HUDEP-2 (cell line): ENCODE measurements at regions not wholly inside any gene's neighbourhood (a gene's known extent, or its start where the extent isn't known, plus 50 kb on each side); places are given as distances from the start of the nearest gene placed in this dataset.

Source experiments
- DNase-seq, 76 experiments: peaks; one replicate each; lab custom pipeline; 2025; ENCODE audit not compliant: unreplicated experiment in 76 of 76; lab: John Stamatoyannopoulos, UW

DNA sequence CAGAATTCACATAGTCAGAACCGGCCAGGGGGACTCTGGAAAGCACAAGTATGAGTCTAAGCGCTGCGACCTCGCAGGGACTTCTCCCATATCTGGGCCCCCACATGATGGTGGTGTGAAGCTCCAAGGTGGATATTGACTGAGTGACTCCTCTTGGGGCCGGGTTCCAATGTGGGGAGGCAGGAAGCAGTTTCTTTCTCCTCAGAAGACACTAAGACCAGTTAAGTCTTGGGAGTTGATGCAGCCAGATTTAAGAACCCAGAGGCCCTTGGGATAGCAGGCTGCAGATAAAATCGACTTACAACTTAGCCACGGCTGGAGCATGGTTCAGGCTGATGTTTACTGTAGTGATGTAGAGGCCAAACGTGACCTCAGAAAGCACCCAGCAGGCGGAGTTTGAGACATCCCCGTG is 55.4 kb upstream of the KLF13 start:
- DNase-seq: no peak

DNA sequence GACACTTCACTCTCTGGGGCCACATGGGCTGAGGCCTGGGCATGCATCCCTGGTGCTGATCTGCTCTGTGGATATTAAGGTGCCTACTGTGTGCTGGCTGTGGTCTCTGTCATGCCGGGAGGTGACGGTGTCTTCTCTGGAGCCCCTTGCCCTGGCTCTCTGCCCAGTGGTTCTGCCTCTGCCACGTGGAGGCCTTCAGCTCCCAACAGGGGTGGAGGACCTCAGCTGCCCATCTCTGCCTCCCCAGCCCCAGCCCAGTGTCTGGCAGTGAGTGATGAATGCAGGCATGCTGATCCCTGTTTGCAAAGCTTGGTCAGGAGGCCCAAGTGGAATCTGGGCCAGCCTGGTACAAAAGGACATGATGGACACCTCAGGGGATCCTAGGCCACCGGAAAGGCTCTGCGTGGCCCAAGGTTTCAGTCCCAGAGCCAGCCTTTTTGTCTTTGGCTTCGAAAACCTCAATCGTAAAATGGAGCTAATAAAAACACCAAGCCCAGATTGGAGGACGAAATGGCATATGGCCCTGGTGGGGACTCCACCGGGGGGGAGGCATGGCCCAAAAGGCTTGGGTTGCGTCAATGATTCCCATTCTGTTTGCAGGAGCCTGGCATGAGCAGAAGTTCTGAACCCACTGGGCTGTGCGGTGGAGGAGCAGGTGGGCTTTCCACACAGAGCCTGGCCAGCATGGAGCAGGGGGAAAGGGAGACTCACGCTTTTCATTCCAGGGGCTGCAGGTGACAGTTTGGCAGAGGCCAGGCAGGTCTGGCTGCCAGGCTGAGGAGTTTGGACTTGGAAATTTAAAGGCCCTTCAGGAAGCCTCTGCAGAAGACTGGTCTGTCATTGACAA is 54.7 kb upstream of the KLF13 start:
- DNase-seq: no peak

GRCh38 chr15:31272558-31273257 is 53.9 kb upstream of the KLF13 start:
- no peak for DNase-seq

- no peak for DNase-seq
Observed at GRCh38 chr15:31273258-31273941, 53.2 kb upstream of the KLF13 start.

- DNase-seq: no peak
Observed at GRCh38 chr15:31274496-31275330, 51.9 kb upstream of the KLF13 start.

GRCh38 chr15:31275331-31276262 is 51.0 kb upstream of the KLF13 start:
- DNase-seq: no peak

DNA sequence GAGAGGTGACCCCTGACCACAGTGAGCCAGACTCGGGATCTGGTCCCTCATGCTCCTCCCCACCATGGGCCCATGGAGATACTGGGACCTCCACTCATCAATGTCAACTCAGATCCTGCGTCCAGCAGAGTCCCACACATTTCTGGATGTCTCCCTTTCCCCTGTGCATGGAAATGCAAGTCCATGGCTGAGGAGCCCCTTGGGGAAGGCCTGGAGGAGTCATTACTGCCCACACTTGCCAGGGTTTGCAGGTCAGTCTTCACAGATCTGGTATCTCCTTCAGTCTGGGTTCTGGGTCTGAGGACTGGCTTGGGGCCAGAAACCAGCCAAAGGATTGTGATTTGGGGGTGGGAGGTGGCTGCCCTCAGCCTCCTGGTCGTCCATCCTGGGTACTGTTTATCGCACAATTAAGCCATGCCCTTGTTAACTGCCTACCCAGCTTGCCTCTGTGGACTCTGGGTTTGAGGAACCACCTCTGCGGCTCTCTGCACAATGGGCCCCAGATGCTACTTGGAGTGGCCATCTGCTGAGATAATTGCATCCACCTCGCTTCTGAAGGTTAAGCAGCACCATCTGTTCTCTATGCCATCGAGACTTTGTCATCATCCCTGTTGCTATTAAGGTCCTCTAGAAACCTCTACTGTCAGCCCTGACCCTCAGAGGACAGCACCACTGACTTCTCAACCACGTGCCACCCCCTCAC is 49.9 kb upstream of the KLF13 start:
- DNase-seq: no peak
